Neural cell (in vitro differentiated cells): ENCODE measurements at regions not wholly inside any gene's neighbourhood (a gene's known extent, or its start where the extent isn't known, plus 50 kb on each side); places are given as distances from the start of the nearest gene placed in this dataset.

Experiments
- EP300 ChIP-seq: fragments of 450-650 bp; conservative IDR thresholded peaks from 2 replicates; pipeline ENCODE4 v1.6.1; 2014; ENCODE audit warnings: antibody characterized with exemption, mild to moderate bottlenecking, moderate library complexity; ENCODE audit not compliant: poor library complexity, severe bottlenecking
- EZH2 ChIP-seq: fragments of 200-600, 300-800 bp; shearing (Covaris generic), sonication (generic); IDR thresholded peaks from 2 replicates; pipeline ENCODE4 v1.6.1; 2014; ENCODE audit warnings: antibody characterized with exemption, low read length, borderline replicate concordance, mild to moderate bottlenecking; ENCODE audit not compliant: insufficient read depth, poor library complexity, severe bottlenecking
- TF ChIP-seq, protein P1 (sequence below): fragments of 450-650 bp; IDR thresholded peaks from 2 replicates; pipeline ENCODE4 v1.5.1; 2014; ENCODE audit warnings: antibody characterized with exemption, mild to moderate bottlenecking, moderate library complexity; ENCODE audit not compliant: poor library complexity, severe bottlenecking

DNA sequence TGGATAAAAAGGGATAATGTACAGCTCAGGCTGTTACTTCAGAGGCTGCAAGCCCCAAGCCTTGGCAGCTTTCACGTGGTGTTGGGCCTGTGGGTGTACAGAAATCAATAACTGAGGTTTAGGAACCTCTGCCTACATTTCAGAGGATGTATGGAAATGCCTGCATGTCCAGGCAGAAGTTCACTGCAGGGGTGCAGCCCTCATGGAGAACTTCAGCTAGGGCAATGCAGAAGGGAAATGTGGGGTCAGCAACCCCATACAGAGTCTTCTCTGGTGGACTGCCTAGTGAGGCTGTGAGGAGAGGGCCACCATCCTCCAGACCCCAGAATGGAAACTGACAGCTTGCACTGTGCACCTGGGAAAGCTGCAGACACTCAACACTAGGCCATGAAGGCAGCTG, 1350.3 kb downstream of the ROBO2 start:
- TF ChIP-seq, protein P1, sequence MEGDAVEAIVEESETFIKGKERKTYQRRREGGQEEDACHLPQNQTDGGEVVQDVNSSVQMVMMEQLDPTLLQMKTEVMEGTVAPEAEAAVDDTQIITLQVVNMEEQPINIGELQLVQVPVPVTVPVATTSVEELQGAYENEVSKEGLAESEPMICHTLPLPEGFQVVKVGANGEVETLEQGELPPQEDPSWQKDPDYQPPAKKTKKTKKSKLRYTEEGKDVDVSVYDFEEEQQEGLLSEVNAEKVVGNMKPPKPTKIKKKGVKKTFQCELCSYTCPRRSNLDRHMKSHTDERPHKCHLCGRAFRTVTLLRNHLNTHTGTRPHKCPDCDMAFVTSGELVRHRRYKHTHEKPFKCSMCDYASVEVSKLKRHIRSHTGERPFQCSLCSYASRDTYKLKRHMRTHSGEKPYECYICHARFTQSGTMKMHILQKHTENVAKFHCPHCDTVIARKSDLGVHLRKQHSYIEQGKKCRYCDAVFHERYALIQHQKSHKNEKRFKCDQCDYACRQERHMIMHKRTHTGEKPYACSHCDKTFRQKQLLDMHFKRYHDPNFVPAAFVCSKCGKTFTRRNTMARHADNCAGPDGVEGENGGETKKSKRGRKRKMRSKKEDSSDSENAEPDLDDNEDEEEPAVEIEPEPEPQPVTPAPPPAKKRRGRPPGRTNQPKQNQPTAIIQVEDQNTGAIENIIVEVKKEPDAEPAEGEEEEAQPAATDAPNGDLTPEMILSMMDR: no peak
- TF ChIP-seq EZH2 (no peak), EP300 (no peak)
